Stimulated activated naive CD4-positive, alpha-beta T cell (primary cell): ENCODE measurements at regions not wholly inside any gene's neighbourhood (a gene's known extent, or its start where the extent isn't known, plus 50 kb on each side); places are given as distances from the start of the nearest gene placed in this dataset.

Experiments used
- DNase-seq, 6 experiments: peaks; one replicate each; lab custom pipeline; 2025; lab: John Stamatoyannopoulos, UW

DNA sequence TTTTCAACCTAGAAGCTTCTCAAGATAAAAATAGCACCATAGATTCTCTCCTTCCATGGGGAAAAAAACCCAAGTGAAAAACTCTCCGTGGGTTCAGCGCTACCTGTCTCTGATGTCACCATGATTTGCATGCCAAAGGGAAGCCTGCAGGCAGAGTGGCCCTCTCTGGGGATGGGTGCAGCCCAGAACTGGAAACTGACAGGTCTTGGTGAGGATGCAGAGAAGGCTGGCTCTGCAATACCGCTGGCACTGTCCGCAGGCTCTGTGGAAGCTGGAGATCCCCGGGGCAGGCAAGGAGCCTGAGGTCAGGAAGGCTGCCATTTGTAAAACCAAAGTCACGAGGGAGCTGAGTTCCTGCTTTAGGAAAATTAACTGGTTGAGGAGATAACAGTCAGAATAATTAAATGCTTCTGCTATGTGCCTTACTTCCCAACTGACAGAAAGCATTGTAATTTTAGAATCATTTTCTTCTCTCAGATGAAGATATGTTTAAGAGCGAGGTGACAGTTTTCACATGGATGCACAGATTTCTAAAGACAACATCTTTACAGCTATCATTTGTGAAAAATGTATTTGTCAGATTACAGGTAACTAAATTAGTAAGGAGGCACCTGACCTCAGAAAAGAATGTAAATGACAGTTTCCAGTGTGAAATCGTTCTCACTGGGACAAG, 731.5 kb upstream of the FZD8 start:
- no peak for DNase-seq

DNA sequence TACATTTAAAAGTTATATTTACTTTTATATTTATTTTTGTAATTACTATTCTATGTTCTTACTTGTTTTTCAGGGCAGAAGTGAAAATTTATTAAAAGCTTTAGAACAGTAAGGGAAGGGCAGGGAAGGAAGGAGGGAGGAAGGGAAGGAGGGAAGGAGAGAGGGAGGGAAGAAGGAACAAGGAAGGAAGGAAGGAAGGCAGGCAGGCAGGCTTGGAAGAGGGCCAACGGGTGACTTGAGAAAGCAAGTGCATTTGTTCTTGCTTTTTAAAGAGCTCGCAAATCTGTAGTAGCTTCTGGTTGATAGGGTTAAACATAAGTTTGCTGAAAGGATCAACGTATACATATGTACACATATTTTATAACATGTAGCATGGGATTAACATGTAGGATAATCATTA, 725.3 kb upstream of the FZD8 start:
- DNase-seq: no peak

DNA sequence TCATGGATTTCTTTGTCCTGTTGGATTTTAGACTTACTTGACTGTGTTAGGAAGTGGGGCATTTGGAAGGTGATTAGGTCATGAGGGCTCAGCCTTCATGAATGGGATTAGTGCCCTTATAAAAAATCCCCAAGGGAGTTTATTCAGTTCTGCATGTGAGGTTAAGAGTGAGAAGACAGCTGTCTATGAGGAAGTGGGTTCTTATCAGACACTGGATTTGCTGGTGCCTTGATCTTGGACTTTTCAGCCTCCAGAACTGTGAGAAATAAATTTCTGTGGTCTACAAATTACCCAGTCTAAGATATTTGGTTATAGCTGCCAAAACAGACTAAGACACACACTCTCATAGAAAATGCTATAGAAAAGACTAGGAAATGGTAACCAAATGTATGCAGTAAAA, 724.7 kb upstream of the FZD8 start:
- DNase-seq: no peak

DNA sequence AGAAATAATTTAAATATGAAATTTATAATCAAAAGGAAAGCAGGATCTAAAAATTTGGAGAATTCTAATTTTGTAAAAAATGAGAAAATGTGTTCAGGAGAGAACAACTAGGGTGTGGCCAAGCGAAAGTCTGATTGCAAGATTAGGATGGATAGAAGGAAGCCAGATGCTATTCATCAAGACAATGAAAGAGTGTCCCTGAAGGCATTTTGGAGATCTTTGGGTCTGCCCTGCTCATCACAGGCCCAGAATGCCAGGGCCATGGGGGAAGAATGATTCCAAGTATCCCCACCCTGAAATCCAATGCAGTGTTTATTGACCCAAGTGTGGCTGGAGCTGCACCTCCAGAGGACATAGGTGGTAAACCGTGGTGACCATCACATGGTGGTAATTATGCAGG, 724.0 kb upstream of the FZD8 start:
- no peak for DNase-seq

DNA sequence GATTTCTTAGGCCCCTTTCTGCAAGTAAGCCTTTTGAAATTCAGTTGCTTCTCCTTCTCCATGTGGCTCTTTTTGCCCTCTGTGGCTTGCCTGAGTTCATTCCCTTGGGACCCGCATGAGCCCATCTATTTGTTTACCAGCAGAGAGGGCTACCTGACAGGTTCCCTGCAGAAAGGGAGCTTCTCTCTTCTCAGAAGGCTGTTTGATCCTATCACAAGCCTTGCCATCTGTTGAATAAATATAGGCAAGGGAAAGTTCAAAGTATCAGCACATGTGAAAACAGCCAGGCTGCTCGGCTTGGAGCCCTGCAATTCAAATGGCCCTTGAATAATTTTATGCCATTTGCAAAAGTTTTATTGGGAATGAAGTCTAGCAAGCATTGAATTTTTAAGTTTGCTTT, 720.2 kb upstream of the FZD8 start:
- DNase-seq: no peak

DNA sequence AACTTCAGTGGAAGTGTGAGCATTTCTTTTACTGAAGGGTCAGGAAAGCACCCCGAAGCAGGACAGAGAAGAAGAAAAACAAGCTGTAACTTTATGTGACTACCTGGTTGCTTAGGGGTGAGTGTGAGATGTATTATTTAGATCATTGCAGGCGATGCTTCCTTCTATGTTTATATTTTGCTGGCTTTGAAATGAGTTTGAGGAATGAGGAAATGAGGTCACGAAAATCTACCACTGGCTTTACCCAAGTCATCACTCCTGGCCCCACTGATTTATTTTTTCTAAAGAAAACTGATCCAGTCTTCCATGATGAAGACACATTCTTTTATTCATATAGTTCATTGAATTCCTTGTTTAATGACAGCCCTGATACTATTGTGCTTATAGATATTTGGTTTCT, 716.6 kb upstream of the FZD8 start:
- no peak for DNase-seq

DNA sequence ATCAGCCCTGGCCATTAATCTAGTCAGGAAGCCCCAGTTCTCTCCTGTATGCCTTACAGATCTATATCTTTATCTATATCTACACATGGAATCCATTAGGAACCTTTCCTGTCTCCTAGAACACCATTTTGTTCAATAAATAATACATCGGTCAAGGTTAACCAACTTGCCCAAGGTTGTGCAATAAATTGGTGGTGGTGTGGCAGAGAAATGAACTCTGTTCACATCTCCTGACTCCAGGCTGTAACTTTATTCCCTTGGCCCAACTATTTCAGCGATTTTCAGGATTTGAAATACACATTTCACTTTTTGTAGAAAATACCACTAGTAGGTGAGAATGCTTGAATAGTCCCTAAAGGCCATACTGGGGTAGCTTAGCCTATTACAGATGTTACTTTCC, 712.5 kb upstream of the FZD8 start:
- no peak for DNase-seq

DNA sequence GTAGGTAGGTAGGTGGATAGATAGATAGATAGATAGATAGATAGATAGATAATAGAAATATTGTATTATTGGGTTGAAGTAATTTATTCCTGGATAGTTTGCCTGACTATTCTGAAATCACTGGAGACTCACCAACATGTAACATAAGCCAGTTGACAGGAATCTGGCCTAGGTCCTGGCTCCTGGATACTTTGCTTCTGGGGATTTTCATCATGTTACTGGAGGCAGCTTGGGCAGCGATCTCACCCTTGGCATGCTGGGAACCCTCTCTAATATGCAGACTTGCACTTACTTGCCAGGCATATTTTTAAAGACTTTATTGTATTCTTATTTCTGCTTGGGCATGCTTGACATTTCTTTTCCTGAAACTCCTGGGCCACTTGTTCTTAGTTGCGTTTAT, 709.1 kb upstream of the FZD8 start:
- DNase-seq: no peak

DNA sequence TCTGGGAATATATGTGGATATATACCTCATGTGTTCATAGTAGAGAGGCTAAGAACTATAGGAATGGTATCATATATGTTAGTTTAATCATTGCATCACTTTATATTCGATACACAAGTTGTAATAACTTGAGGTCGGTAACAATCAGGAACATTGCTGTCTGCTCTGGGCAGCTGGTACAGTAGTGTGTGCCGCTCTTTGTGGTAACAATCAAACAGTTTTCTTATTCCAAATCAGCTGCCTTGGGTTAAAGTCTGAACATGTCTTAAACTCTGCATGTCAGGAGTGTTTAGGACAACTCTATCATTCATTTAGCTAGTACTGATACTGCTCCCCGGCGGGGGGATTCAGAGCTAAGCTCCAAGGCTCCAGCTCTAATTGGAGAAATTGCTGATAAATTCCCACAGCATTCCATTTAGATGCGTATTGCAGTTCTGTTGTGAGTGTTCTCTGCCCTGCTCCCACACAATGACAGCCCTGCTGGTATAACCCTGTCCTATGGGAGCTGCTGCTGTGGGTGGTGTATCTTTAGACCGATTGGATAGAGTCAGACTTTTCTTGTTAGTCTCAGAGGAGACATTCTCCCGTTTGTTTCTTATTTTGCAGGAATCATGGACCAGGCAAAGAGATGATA, 707.5 kb upstream of the FZD8 start:
- DNase-seq: no peak

DNA sequence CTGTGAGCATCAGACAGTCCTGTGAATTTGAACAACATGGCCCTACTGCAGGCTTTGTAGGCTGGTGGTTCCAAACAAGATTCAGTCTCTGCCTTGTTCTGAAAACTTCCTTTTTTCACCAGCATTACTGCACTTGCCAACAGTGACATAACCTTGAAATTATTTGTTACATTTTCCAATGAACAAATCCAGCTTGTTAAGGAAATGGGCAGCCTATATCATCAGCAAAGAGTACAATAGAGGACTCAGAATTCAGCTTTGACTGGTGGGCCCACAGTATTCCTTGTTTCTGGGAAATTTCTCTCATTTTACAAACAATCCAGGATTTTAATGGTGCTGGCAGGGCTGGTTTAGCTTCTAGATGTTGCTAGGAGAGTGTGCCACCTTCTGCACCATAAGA, 703.7 kb upstream of the FZD8 start:
- DNase-seq: no peak

DNA sequence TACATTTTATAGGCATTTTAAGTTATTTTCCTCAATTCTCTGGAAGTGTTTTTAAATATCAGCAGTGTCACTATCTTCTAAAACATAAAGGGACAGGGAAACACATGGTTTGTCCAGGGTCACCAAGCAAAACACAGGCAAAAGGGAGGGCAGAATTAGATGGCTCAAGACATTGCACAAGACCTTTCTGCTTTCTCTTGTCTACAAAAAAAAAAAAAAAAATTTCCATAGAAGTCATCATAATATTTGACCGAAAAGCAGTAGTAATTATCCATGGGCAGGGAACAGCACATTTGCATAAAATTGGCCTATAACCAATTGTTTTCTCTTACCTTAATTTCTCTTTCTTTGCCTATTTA, 703.1 kb upstream of the FZD8 start:
- DNase-seq: no peak

DNA sequence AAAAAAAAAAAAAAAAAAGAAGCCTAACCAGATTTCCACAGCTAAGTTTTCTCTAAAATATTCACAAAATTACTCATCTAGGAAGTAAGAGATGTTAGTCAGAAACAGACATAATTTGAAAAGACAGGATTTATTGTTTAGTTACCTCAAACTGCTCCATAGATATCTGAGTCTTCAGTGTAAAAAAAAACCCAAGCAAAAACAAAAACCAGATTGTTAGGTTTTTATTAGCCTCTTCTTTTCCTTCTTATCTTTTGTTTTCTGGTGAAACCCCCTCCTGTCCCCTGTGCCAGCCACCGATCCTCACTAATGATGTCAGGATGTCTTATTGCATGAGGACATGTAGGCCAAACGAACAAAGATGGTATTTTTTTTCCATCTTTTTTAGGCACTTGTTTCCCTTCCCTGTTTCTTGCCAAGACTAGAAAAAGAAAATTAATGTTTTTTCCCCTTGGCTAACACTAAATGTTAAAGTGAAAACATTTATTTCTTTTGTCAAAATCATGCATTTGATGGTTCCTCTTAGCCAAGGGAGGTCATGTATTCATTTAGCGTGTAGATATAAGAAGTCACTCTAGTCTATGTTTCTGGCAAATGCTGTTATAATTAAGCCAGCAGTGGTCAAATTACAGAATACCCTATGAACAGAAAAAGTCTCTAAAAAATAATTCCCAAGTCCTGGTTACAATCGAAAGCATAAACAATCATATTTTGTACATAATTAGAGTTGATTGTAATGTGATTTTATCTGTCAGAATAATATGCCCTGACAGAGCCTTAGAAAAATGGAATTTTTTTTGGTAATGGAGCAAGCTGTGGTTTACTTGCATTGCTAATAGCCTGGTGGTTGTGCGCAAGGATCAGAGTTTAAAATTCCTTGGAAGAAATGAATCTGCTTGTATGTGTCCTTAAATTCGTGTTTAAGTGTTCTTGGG, 702.4 kb upstream of the FZD8 start:
- DNase-seq: no peak

DNA sequence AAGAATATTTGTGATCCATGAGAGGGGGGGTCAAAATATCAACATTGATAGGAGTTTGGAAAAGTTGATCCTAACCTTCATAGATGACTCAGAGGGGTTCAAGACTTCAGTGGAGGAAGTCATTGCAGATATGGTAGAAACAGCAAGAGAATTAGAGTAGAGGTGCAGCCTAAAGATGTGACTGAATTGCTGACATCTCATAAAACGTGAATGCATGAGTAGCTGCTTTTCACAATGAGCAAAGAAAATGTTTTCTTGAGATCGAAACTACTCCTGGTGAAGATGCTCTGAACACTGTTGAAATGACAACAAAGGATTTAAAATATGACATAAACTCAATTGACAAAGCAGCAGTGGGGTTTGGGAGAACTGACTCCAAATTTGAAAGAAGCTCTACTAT, 700.7 kb upstream of the FZD8 start:
- no peak for DNase-seq

DNA sequence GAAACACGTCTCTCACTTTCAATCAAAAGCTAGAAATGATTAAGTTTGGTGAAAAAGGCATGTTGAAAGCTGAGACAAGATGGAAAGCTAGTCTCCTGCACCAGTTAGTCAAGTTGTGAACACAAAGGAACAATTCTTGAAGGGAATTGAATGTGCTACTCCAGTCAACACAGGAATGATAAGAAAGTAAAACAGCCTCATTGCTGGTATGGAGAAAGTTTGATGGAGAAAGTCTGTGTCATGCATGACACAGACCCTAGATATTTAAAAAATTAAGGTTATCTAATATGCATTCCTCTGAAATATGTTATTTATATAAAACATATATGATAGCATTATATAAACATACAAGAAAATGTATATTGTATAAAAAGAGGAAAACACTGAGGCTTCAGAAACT, 699.4 kb upstream of the FZD8 start:
- DNase-seq: no peak

DNA sequence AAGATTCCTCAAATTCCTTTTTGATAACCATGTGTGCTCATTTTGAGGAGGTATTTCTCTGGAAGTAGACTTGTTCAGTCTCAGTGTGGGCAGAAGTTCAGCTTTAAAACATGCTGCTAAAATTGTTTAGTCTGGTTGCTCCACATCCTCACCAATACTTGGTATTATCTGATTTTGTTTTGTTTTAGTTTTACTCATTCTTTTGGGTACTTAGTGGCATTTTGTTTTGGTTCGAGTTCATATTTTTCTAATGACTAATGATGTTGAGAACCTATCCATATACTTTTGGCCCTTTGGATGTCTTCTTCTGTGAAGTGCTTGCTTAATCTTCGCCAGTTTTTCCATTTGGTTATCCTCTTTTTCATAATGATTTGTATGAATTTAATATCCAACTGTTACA, 694.2 kb upstream of the FZD8 start:
- DNase-seq: no peak

DNA sequence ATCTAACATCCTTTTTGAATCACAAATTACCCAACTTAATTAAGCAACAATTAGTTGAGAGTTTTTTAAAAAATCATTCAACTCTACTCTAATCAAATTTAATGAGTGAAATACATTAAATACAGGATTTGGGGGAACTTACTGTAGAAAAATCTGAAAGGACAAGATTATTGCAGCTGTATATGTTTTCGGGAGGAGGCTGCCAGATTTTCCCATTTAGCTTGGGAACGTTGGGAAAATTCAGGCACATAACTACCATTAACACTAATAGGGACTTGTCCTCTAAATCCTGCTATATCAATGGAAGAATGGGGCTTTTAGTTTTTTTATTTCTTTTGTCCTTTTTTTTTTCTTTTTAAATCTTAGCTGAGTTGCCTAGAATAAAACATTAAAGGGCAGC, 691.4 kb upstream of the FZD8 start:
- DNase-seq: no peak

DNA sequence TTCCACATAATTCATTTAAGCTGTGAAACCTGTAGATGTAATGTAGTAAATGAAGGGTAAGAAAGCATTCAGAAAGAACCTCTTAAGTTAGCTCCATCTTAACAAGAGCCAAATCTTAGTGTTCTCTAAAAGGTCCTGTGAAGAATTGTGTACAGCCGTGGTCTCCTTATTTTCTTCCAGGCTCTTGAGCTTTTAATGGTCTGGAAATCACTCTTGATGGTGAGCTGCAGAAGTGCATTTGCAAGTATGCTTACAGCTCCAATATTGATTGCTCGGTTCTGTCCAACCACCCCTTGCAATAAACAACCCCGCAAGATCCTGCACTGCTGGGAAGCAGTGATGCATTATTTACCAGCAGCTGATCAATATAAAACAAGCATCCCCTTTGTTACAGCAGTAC, 690.8 kb upstream of the FZD8 start:
- no peak for DNase-seq

DNA sequence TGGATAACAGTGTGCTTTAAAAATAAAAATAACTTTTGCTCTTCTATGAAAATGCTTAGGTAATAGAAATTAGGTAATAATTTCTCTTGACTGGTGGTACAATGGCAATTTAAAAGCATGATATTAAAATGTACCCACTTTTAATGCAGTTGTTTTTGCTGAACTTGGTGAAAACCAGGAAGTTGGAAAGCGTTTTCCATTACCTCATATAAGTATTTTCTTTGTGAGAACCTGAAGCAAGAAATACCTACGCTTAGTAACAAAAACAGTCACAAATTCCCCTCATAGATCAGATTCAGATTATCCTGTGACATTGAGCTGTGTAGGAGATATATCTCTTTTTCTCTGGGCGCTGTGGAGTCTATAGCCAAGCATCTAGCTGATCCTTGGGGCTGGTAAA, 689.0 kb upstream of the FZD8 start:
- no peak for DNase-seq

DNA sequence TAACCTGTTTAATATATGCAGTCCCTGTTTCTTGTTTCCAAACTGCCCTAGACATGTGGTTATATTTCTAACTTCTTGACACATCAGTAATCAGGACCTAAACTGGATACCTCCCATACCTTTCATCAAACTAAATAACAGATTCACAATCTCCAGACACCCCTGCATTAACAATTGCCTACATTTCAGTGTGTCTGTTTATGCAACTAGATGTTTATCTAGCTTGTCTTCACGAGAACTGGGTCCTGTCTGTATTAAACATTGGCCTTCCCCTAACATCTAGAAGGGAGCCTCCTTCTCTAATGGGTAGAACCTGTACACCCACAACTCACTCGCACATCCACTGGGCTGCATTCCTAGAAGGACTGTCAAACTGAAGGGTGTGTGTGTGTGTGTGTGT, 683.7 kb upstream of the FZD8 start:
- DNase-seq: no peak

DNA sequence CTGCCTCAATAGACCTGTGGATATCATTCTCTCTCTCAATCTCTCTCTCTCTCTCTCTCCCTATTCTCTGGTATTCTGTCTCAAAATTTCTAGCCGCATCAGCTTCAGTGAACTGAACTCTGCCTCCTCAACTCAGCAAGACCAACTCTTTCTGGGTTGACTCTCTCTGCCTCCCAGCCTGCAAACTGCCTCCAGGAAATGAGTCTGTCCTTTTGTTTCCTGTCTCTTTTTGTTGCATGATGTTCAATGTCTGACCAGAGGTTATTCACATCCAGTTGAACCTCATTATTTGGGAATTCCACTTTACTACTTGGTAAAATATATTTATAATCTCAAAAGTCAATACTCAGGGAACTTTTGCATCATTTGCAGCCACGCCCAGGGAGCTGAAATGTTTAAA, 682.7 kb upstream of the FZD8 start:
- DNase-seq: no peak

DNA sequence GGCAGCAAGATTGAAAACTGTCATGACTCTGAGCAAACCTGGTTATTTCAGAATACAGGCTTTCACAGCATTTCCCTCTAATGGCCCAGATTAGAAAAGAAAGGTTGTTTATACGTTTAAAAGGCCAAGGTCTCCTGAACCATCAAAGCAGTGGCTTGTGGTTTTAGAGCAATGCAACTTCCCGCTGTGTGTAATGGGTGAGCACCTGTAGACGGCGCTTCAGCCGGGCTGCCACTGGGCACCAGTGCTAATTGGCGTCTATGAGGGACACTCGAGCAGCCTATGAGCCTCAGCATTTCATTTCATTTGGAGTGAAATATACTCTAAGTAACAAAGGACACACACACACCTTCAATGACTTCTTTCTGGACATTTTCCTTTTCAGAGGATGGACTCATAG, 671.0 kb upstream of the FZD8 start:
- DNase-seq: no peak

DNA sequence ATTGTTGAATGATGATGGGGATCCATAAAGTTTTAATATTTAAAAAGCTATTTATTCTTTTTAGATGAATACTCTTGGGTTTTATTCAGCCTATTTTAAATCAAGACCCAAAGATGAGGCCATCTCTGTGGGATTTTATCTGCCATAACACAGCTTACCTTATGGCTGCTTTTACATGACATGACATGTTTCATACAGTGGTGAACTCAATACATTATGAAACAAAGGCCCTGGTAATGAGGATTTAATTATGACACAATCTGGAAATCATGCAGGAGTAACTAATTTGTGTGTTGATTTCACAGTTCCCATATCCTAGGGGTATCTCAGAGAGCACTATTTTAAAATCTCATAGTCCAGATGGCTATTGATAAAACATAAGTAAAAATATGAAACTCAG, 661.8 kb upstream of the FZD8 start:
- DNase-seq: no peak

DNA sequence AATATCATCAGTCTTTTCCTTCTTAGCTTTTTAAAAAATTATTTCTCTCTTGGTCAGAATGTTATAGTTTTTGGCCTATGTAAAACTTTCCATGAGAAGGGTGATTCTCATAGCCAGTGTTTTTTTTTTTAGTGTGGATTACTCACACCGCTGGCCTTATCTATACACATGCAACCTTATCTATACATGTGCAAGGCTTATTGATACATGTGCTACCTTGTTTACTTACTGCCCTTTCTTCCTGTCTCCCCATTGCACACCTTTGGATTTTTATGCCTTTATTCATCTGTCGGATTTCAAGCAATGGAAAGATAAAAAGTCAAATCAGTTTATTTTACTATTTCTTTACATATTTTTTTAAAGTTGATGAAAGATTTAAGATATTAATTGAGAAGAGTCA, 660.0 kb upstream of the FZD8 start:
- DNase-seq: no peak
